ENCODE measurements at regions not wholly inside any gene's neighbourhood (a gene's known extent, or its start where the extent isn't known, plus 50 kb on each side); places are given as distances from the start of the nearest gene placed in this dataset.

- CTCF ChIA-PET, result no interaction called here
- no peak for DNase-seq (ENCODE audit: low spot score)
- POLR2A ChIA-PET (ENCODE audit: low non-redundant PET), result no interaction called here
- H3K27ac ChIP-seq, result no peak overlapping the region
- no peak for TF ChIP-seq CTCF (conservative IDR thresholded peaks at IDR 0.05; ENCODE audit: low read depth)
Observed at GRCh38 chr16:9351440-9351839, 260.0 kb downstream of the HAPSTR1 start.

- POLR2A ChIA-PET (ENCODE audit: low non-redundant PET), result no interaction called here
- H3K27ac ChIP-seq, result no peak overlapping the region
- no peak for DNase-seq (ENCODE audit: low spot score)
- CTCF ChIA-PET, result no interaction called here
- TF ChIP-seq CTCF (conservative IDR thresholded peaks at IDR 0.05; ENCODE audit: low read depth), result no peak
Observed at GRCh38 chr16:9351841-9352434, 260.5 kb downstream of the HAPSTR1 start.

GRCh38 chr16:9357829-9358228 is 266.4 kb downstream of the HAPSTR1 start:
- TF ChIP-seq CTCF (conservative IDR thresholded peaks at IDR 0.05; ENCODE audit: low read depth), result no peak
- no peak for DNase-seq (ENCODE audit: low spot score)
- ChIA-PET CTCF (no interaction called here), POLR2A (ENCODE audit: low non-redundant PET) (no interaction called here)
- no peak overlapping the region for H3K27ac ChIP-seq

GRCh38 chr16:9360075-9360474 is 268.6 kb downstream of the HAPSTR1 start:
- H3K27ac ChIP-seq, result no peak overlapping the region
- DNase-seq (ENCODE audit: low spot score), result no peak
- no peak for TF ChIP-seq CTCF (conservative IDR thresholded peaks at IDR 0.05; ENCODE audit: low read depth)
- ChIA-PET POLR2A (ENCODE audit: low non-redundant PET) (no interaction called here), CTCF (no interaction called here)

- CTCF ChIA-PET, result no interaction called here
- TF ChIP-seq CTCF (conservative IDR thresholded peaks at IDR 0.05; ENCODE audit: low read depth), result no peak
- no peak for DNase-seq (ENCODE audit: low spot score)
- H3K27ac ChIP-seq, result no peak overlapping the region
- POLR2A ChIA-PET (ENCODE audit: low non-redundant PET), result no interaction called here
Observed at GRCh38 chr16:9362050-9362449, 270.6 kb downstream of the HAPSTR1 start.

- no peak for TF ChIP-seq CTCF (conservative IDR thresholded peaks at IDR 0.05; ENCODE audit: low read depth)
- ChIA-PET POLR2A (ENCODE audit: low non-redundant PET) (no interaction called here), CTCF (no interaction called here)
- no peak overlapping the region for H3K27ac ChIP-seq
- DNase-seq (ENCODE audit: low spot score), result no peak
Observed at GRCh38 chr16:9362604-9363003, 271.2 kb downstream of the HAPSTR1 start.

GRCh38 chr16:9363520-9363919 is 272.1 kb downstream of the HAPSTR1 start:
- TF ChIP-seq CTCF (conservative IDR thresholded peaks at IDR 0.05; ENCODE audit: low read depth), result no peak
- ChIA-PET CTCF (no interaction called here), POLR2A (ENCODE audit: low non-redundant PET) (no interaction called here)
- no peak for DNase-seq (ENCODE audit: low spot score)
- no peak overlapping the region for H3K27ac ChIP-seq
